Adipocyte (in vitro differentiated cells): ENCODE measurements at regions not wholly inside any gene's neighbourhood (a gene's known extent, or its start where the extent isn't known, plus 50 kb on each side); places are given as distances from the start of the nearest gene placed in this dataset.
"Not testable (repeated sequence)": the region's sequence is repeated elsewhere in the genome, so short reads cannot be mapped to it uniquely, and the experiment has no call there.

Experiments
- DNase-seq: peaks from one replicate; pipeline ENCODE4 v3.0.0-alpha.2; 2015; ENCODE audit warnings: low read depth
- H3K27me3 ChIP-seq: replicated peaks from 2 replicates; pipeline ENCODE4 v1.7.0; 2013; ENCODE audit warnings: mild to moderate bottlenecking, low read length, moderate library complexity; ENCODE audit not compliant: control insufficient read depth, insufficient read depth
- H3K36me3 ChIP-seq: 2 replicates; pipeline ENCODE4 v1.7.0; 2013; ENCODE audit warnings: low read length, mild to moderate bottlenecking, moderate library complexity; ENCODE audit not compliant: control insufficient read depth, insufficient read depth, severe bottlenecking
- H3K4me1 ChIP-seq: 2 replicates; pipeline ENCODE4 v1.7.0; 2013; ENCODE audit warnings: mild to moderate bottlenecking, low read length, moderate library complexity; ENCODE audit not compliant: control insufficient read depth, insufficient read depth
- H3K4me3 ChIP-seq: 2 replicates; pipeline ENCODE4 v1.7.0; 2013; ENCODE audit warnings: mild to moderate bottlenecking, low read length, moderate library complexity
- H3K9ac ChIP-seq: 2 replicates; pipeline ENCODE4 v1.7.0; 2013; ENCODE audit warnings: mild to moderate bottlenecking, low read length, moderate library complexity
- H3K9me3 ChIP-seq: 2 replicates; pipeline ENCODE4 v1.7.0; 2013; ENCODE audit warnings: mild to moderate bottlenecking, low read length, moderate library complexity; ENCODE audit not compliant: control insufficient read depth

DNA sequence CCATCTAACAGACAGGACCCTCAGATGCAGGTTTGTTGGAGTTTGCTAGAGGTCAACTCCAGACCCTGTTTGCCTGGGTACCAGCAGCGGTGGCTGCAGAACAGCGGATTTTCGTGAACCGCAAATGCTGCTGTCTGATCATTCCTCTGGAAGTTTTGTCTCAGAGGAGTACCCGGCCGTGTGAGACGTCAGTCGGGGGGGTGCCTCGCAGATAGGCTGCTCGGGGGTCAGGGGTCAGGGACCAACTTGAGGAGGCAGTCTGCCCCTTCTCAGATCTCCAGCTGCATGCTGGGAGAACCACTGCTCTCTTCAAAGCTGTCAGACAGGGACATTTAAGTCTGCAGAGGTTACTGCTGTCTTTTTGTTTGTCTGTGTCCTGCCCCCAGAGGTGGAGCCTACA, 282.9 kb upstream of the PRR16 start:
- H3K9me3 ChIP-seq, H3K9ac ChIP-seq, DNase-seq, H3K4me1 ChIP-seq, H3K36me3 ChIP-seq, H3K27me3 ChIP-seq, H3K4me3 ChIP-seq: not testable (repeated sequence)

DNA sequence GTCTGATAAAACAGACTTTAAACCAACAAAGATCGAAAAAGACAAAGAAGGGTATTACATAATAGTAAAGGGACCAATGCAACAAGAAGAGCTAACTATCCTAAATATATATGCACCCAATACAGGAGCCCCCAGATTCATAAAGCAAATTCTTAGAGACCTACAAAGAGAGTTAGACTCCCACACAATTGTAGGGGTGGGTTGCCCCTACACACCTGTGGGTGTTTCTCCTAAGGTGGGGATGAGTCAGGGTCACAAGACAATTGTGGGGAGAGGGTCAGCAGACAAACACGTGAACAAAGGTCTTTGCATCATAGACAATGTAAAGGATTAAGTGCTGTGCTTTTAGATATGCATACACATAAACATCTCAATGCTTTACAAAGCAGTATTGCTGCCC, 269.4 kb upstream of the PRR16 start:
- H3K4me3 ChIP-seq, H3K27me3 ChIP-seq, H3K9ac ChIP-seq, H3K4me1 ChIP-seq, DNase-seq, H3K9me3 ChIP-seq, H3K36me3 ChIP-seq: not testable (repeated sequence)

DNA sequence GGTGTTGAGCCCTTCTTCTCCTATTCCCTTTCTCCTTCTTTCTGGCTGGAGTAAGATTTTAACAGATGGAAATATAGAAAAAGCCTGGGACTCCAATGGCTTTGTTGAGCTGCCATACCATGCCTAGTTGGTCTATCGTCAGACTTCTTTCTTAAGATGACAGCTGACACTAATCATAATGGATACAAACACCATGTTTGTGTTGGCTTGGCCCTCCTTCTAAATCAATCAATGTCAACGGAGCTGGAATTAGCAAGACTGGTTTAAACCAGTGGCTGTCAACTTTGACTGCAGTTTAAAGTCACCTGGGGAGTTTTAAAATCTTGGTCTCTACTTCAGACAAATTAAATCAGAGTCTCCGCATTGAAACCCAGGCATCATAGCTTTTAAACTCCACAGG, 264.5 kb upstream of the PRR16 start:
- H3K9ac ChIP-seq: no peak overlapping the region
- no peak for DNase-seq
- no peaks in the 10 kb centered on the region for H3K36me3 ChIP-seq
- H3K9me3 ChIP-seq: no peaks in the 10 kb centered on the region
- H3K4me3 ChIP-seq: no peak overlapping the region
- H3K4me1 ChIP-seq: no peaks in the 10 kb centered on the region
- no peaks in the 10 kb centered on the region for H3K27me3 ChIP-seq

DNA sequence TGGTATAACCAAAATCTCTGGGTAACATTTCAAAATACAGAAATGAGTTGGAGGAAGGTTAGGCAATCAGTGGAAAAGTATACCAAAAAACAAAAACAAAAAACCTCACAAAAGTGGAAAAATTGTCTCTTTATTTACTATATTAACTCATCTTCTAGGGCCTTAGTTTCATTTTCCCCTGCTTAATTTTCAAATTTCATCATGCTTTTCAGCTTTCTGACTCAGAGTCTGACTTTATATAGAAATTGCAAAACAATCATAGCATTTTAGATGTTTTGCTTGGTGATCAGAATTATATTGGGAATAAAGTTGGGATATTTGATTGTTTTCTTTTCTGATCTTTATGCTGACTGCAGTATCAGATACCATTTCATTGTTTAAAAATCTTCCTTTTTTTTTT, 257.0 kb upstream of the PRR16 start:
- Histone ChIP-seq H3K9ac (peak overlapping the region; percentile 76), H3K4me3 (peak overlapping the region; percentile 23), H3K36me3 (no peaks in the 10 kb centered on the region), H3K27me3 (no peaks in the 10 kb centered on the region), H3K9me3 (no peaks in the 10 kb centered on the region), H3K4me1 (peaks cover 17% of the 10 kb centered on the region)
- peak; percentile 75 for DNase-seq

DNA sequence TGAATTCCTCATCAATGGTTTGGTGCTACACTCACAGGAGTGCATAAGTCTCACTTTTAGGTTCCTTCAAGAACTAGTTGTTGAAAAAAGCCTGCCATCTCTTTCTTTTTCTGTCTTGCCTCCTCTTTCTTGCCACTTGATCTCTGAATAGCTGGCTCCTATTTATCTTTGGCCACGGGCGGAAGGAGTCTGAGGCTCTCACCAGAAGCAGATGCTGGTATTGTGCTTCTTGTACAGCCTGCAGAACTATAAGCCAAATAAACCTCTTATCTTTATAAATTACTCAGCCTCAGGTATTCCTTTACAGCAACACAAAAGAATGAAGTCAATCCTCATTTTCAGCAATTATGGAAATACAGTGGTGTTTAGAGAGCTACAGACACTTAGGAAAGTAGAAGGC, 247.1 kb upstream of the PRR16 start:
- H3K36me3 ChIP-seq: no peaks in the 10 kb centered on the region
- no peak overlapping the region for H3K4me3 ChIP-seq
- no peaks in the 10 kb centered on the region for H3K9me3 ChIP-seq
- no peak overlapping the region for H3K9ac ChIP-seq
- H3K4me1 ChIP-seq: no peaks in the 10 kb centered on the region
- DNase-seq: no peak
- H3K27me3 ChIP-seq: no peaks in the 10 kb centered on the region

DNA sequence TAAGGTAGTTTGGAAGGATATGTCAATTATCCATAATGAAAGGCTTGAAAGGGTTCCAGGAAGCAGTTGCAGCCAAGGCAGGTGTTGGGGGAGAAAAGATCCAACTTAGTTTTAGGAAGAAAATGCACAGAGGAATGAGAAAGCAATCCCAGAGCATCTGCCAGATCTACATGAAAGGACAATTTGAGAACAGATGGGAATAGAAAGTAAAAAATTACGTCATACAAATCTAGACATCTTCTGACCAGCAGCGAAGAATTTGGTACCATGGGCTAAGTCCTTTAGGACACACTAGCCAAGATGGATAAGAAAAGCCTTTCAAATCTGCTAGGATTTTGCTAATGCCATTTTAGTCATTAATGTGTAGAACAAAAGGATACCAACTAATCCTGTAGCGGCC, 244.1 kb upstream of the PRR16 start:
- Histone ChIP-seq H3K27me3 (no peaks in the 10 kb centered on the region), H3K4me1 (no peaks in the 10 kb centered on the region), H3K9ac (no peak overlapping the region), H3K36me3 (no peaks in the 10 kb centered on the region), H3K9me3 (no peaks in the 10 kb centered on the region), H3K4me3 (no peak overlapping the region)
- no peak for DNase-seq

DNA sequence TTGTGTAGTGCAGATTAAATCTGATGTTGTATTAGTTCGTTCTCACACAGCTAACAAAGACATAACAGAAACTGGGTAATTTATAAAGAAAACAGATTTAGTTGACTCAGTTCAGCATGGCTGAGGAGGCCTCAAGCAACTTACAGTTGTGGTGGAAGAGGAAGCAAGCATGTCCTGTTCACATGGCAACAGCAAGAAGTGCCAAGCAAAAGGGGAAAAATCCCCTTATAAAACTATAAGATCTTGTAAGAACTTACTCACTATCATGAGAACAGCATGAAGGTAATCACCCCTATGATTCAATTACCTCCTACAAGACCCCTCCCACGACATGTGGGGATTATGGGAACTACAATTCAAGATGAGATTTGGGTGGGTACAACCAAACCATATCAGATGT, 238.6 kb upstream of the PRR16 start:
- H3K9ac ChIP-seq: no peak overlapping the region
- H3K4me1 ChIP-seq: no peaks in the 10 kb centered on the region
- H3K36me3 ChIP-seq: no peaks in the 10 kb centered on the region
- no peaks in the 10 kb centered on the region for H3K9me3 ChIP-seq
- no peaks in the 10 kb centered on the region for H3K27me3 ChIP-seq
- no peak overlapping the region for H3K4me3 ChIP-seq
- no peak for DNase-seq

DNA sequence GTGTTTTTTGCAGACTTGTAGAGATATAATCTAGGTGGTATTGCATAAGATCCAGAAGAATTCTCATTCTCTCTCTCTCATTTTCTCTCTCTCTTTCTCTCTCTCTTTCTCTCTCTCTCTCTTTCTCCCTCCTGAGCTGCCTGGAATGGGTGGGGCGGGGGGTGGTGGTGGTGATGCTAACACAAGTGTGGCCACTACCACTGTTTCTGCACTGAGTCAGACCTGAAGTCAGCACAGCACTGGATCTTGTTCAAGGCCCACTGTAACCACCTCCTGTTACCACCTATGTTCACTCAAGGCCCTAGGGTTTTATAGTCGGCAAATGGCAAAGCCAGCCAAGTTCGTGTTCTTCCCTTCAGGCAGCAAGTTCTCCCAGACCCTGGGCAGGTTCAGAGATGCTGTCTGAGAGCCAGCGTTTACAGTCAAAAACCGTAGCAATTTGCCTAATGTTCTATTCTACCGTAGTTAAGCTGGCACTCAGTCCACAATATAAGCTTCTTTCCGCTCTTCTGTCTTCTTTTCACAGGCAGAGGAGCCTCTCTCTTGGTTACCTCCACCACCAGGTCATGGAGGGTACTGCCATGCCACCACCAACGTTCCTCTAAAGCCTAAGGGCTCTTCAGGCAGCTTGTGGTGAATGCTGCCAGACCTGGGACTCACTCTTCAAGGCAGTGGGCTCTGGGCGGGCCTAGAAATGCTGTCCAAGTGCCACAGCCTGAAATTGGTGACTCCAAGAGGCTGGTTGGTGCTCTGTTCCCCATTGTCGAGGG, 235.7 kb upstream of the PRR16 start:
- Histone ChIP-seq H3K4me1 (no peaks in the 10 kb centered on the region), H3K36me3 (no peaks in the 10 kb centered on the region), H3K9me3 (no peaks in the 10 kb centered on the region), H3K27me3 (no peaks in the 10 kb centered on the region), H3K9ac (no peak overlapping the region), H3K4me3 (no peak overlapping the region)
- DNase-seq: peak; percentile 19

DNA sequence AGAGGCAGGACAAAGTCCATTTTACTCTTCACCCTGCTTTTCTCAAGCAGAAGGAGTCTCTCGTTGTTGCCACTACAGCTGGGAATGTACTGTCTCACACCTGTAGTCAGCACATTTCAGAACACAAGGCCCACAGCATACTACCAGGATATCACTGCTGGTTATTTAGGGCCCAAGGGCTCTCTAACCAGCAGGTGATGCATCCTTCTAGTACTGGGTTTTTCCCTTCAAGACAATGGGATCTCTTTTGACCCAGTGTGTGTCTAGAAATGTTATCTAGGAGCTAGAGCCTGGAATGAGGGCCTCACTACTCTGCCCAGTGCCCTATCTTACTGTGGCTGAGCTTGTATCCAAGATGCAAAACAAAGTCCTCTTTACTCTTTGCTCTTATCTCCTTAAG, 235.1 kb upstream of the PRR16 start:
- DNase-seq: no peak
- H3K27me3 ChIP-seq: no peaks in the 10 kb centered on the region
- no peak overlapping the region for H3K9ac ChIP-seq
- H3K4me3 ChIP-seq: no peak overlapping the region
- no peaks in the 10 kb centered on the region for H3K4me1 ChIP-seq
- H3K9me3 ChIP-seq: no peaks in the 10 kb centered on the region
- no peaks in the 10 kb centered on the region for H3K36me3 ChIP-seq

DNA sequence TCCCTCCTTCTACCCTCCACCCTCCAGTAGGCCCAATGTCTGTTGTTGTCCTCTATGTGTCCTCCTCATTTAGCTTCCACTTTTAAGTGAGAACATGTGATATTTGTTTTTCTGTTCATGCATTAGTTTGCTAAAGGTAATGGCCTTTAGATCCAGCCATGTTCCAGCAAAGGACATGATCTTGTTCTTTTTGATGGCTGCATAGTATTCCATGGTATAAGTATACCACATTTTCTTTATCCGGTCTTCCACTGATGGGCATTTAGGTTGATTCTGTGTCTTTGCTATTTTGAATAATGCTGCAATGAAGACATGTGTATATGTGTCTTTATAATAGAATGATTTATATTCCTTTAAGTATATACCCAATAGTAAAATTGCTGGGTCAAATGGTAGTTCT, 232.5 kb upstream of the PRR16 start:
- Histone ChIP-seq H3K9ac (no peak overlapping the region), H3K4me3 (no peak overlapping the region), H3K9me3 (peaks cover 8% of the 10 kb centered on the region), H3K4me1 (peaks cover 3% of the 10 kb centered on the region), H3K27me3 (no peaks in the 10 kb centered on the region), H3K36me3 (no peaks in the 10 kb centered on the region)
- DNase-seq: no peak

DNA sequence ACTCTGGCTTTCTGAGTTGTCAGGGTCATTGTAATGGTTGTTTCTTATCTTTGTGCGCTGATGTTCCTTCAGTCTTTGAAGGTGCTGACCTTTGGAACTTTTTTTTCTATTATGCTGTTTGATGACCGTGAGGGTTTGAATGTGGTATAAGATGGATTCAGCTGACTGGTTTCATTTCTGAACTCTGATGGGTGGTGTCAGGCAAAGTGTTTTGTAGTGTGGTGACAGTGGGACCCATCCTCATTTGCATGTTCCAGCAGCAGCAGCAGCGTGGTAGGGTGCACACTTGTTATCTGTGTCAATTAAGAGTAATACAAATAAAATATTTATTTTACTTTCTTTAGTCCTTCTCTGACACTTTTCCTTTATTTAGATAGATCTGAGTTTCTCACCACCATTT, 227.7 kb upstream of the PRR16 start:
- Histone ChIP-seq H3K4me1 (peaks cover 6% of the 10 kb centered on the region), H3K36me3 (no peaks in the 10 kb centered on the region), H3K27me3 (no peaks in the 10 kb centered on the region), H3K9me3 (peaks cover 8% of the 10 kb centered on the region), H3K4me3 (no peak overlapping the region), H3K9ac (no peak overlapping the region)
- no peak for DNase-seq

DNA sequence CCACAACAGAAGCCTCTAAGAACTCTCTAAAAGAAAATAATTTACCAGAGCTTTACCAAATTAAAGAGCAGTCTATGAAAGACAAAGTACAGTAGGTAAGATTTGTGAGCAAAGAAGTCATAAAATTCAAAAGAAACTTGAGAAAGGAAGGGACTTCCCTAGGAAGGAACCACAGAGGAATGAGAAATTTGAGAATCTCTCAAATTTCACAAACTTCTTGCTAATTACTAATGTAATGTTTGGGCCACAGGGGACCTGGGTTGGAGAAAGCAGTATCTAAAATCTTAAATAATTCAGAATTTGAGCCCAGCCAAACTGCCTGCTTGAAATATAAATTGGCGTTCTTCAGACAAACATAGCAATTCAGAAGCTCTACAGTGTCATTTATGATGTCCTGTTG, 225.0 kb upstream of the PRR16 start:
- no peaks in the 10 kb centered on the region for H3K27me3 ChIP-seq
- no peaks in the 10 kb centered on the region for H3K36me3 ChIP-seq
- peaks cover 6% of the 10 kb centered on the region for H3K4me1 ChIP-seq
- no peak overlapping the region for H3K4me3 ChIP-seq
- peaks cover 8% of the 10 kb centered on the region for H3K9me3 ChIP-seq
- DNase-seq: peak; percentile 31
- H3K9ac ChIP-seq: no peak overlapping the region
